Ishikawa (cell line): ENCODE measurements at regions not wholly inside any gene's neighbourhood (a gene's known extent, or its start where the extent isn't known, plus 50 kb on each side); places are given as distances from the start of the nearest gene placed in this dataset.

ENCODE experiments used
- CEBPB ChIP-seq: IDR thresholded peaks from 2 replicates; pipeline ENCODE4 v1.6.1; 2012
- CREB1 ChIP-seq: IDR thresholded peaks from 2 replicates; pipeline ENCODE4 v1.6.1; 2012; ENCODE audit warnings: low read depth
- EGR1 ChIP-seq: IDR thresholded peaks from 2 replicates; pipeline ENCODE4 v1.6.1; 2012
- EP300 ChIP-seq: IDR thresholded peaks from 2 replicates; pipeline ENCODE4 v1.6.1; 2012; ENCODE audit warnings: borderline replicate concordance
- FOXM1 ChIP-seq: IDR thresholded peaks from 2 replicates; pipeline ENCODE4 v1.6.1; 2012; ENCODE audit warnings: low read depth, borderline replicate concordance
- NFIC ChIP-seq: IDR thresholded peaks from 2 replicates; pipeline ENCODE4 v1.6.1; 2012
- RAD21 ChIP-seq: IDR thresholded peaks from 2 replicates; pipeline ENCODE4 v1.6.1; 2012; ENCODE audit warnings: low read depth
- TAF1 ChIP-seq: IDR thresholded peaks from 2 replicates; pipeline ENCODE4 v1.6.1; 2012; ENCODE audit warnings: low read depth, mild to moderate bottlenecking
- TCF12 ChIP-seq: IDR thresholded peaks from 2 replicates; pipeline ENCODE4 v1.6.1; 2012; ENCODE audit warnings: low read depth
- TEAD4 ChIP-seq: IDR thresholded peaks from 2 replicates; pipeline ENCODE4 v1.6.1; 2012
- YY1 ChIP-seq: IDR thresholded peaks from 2 replicates; pipeline ENCODE4 v1.6.1; 2012; ENCODE audit warnings: low read depth
- ZBTB7A ChIP-seq: IDR thresholded peaks from 2 replicates; pipeline ENCODE4 v1.6.1; 2012; ENCODE audit warnings: low read depth
- TF ChIP-seq, protein P1 (sequence below): IDR thresholded peaks from 2 replicates; pipeline ENCODE4 v1.6.1; 2012; ENCODE audit warnings: low read depth, mild to moderate bottlenecking
- TF ChIP-seq, protein P2 (sequence below): IDR thresholded peaks from 2 replicates; pipeline ENCODE4 v1.6.1; 2012
- TF ChIP-seq, protein P3 (sequence below): IDR thresholded peaks from 2 replicates; pipeline ENCODE4 v1.6.1; 2012

DNA sequence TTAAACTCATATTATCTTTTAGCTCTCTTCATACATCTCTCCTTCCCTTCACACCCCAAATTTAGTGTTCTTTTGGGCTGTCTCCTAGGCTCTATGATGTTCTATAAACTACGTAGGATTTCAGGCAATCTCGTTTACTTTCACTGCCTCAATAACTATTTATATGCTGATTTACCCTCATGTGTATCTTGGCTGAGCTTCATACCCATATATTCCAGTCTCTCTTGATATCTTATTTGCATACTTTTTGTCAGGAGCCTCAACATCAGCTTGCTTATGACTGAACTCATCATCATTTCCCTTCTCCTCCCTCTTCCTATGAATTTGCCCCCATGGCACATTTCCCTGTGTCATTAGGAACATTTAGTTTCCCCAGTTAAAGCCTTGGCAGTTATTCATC, 262.1 kb upstream of the FBXO33 start:
- no peak for TF ChIP-seq EGR1
- no peak for TF ChIP-seq RAD21
- TF ChIP-seq TEAD4 = no peak
- TF ChIP-seq, protein P1, sequence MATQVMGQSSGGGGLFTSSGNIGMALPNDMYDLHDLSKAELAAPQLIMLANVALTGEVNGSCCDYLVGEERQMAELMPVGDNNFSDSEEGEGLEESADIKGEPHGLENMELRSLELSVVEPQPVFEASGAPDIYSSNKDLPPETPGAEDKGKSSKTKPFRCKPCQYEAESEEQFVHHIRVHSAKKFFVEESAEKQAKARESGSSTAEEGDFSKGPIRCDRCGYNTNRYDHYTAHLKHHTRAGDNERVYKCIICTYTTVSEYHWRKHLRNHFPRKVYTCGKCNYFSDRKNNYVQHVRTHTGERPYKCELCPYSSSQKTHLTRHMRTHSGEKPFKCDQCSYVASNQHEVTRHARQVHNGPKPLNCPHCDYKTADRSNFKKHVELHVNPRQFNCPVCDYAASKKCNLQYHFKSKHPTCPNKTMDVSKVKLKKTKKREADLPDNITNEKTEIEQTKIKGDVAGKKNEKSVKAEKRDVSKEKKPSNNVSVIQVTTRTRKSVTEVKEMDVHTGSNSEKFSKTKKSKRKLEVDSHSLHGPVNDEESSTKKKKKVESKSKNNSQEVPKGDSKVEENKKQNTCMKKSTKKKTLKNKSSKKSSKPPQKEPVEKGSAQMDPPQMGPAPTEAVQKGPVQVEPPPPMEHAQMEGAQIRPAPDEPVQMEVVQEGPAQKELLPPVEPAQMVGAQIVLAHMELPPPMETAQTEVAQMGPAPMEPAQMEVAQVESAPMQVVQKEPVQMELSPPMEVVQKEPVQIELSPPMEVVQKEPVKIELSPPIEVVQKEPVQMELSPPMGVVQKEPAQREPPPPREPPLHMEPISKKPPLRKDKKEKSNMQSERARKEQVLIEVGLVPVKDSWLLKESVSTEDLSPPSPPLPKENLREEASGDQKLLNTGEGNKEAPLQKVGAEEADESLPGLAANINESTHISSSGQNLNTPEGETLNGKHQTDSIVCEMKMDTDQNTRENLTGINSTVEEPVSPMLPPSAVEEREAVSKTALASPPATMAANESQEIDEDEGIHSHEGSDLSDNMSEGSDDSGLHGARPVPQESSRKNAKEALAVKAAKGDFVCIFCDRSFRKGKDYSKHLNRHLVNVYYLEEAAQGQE = no peak
- no peak for TF ChIP-seq CEBPB
- TF ChIP-seq EP300 = no peak
- TF ChIP-seq, protein P2, sequence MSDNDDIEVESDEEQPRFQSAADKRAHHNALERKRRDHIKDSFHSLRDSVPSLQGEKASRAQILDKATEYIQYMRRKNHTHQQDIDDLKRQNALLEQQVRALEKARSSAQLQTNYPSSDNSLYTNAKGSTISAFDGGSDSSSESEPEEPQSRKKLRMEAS = no peak
- no peak for TF ChIP-seq ZBTB7A
- TF ChIP-seq TAF1 = no peak
- TF ChIP-seq FOXM1 = no peak
- TF ChIP-seq, protein P3, sequence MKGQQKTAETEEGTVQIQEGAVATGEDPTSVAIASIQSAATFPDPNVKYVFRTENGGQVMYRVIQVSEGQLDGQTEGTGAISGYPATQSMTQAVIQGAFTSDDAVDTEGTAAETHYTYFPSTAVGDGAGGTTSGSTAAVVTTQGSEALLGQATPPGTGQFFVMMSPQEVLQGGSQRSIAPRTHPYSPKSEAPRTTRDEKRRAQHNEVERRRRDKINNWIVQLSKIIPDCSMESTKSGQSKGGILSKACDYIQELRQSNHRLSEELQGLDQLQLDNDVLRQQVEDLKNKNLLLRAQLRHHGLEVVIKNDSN = no peak
- no peak for TF ChIP-seq YY1
- no peak for TF ChIP-seq TCF12
- no peak for TF ChIP-seq NFIC
- TF ChIP-seq CREB1 = no peak

DNA sequence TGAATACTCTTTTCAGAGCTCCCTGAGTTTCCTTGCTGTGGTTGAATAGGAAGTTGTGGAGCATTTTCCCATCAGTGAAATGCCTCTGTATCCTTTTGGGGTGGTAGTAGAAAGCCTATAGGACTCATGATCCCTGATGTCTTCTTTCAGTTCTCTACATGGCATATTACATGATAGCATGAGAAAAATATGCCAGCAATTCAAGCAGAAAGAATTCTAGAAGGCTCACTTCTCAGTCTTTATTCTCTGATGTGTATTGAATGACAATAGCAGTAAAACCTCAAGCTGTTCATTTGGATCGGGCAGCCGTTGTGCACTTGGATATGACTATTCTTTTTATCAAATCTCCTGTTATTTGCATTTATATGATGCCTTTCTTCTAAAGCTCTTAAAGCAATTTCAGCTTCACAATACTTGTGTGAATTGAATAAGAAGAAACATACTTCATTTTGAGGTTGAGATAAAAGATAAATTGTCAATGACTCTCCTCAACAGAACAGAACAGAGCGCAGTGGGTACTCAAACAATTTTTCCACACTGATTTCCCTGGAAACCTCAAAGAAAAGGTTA, 251.5 kb upstream of the FBXO33 start:
- no peak for TF ChIP-seq TCF12
- TF ChIP-seq EP300 = no peak
- TF ChIP-seq TEAD4 = no peak
- no peak for TF ChIP-seq ZBTB7A
- TF ChIP-seq, protein P3 = no peak
- no peak for TF ChIP-seq RAD21
- no peak for TF ChIP-seq TAF1
- TF ChIP-seq, protein P1 = no peak
- TF ChIP-seq YY1 = no peak
- TF ChIP-seq FOXM1 = no peak
- no peak for TF ChIP-seq CREB1
- TF ChIP-seq, protein P2 = no peak
- TF ChIP-seq CEBPB = no peak
- no peak for TF ChIP-seq EGR1

DNA sequence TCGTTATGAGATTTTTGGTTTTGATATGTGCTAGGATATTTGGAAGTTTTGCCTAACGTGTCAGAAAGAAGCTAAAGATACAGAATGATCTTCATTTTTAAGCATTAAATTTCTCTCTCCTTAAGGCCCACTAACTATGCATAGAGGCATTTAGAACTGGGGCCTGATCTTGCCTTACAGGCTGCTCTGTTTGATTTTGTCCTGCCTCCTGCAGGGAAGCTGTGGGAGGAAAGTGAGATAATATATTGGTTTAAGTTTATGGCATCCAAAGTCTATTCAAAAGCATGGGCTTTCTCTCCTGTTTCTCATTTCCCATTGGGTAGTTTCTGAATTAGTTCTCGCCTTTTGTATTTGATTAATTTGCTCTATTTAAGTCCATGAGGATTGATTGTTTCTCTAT, 250.3 kb upstream of the FBXO33 start:
- TF ChIP-seq TEAD4 = no peak

DNA sequence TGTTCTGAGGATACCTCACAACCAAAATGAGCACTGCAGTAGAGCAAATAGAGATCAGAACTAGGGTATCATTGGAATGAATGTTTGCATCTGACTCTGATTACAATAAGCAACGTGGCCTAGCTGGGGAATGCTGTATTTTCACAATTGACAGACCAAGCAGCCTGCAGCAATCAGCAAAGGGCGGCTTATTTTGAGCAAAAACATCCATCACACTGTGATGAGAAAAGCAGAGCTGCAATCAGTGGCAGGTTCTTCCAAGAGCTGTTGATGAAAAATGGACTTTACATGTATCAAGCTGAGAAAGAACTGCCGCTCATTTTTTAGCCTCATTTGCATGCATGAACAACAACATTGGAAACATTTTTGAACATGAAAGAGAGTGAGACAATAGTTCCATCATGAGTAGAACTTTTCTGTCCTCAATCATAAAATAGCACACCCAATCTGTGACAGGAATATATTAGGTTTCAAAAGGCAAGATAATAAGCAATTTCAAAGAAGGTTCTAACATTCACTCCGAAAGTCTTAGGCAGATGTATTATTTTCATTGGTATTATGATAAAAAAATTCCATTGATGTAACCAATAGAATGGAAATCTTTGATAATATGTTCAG, 249.7 kb upstream of the FBXO33 start:
- TF ChIP-seq TEAD4 (no peak), CEBPB (no peak), EGR1 (no peak)

DNA sequence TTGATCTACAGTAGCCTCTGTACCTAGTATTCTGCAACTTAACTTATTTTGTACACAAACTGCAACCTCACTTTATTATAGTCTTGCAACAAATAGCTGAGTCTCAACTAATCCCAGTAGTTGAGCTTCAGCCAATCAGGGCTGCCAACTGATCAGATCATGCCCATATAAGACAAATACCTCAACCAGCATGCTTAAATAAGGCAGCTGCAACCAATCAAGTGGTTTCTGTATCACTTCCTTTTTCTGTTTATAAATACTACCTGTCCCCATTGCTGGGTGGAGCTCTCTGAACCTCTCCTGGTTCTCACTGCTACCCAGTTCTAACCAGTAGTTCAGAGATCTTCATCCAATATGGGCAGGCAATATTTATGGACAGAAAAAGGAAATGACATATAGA, 248.5 kb upstream of the FBXO33 start:
- no peak for TF ChIP-seq RAD21
- TF ChIP-seq EP300 = no peak
- TF ChIP-seq, protein P3 = no peak
- TF ChIP-seq YY1 = no peak
- no peak for TF ChIP-seq CEBPB
- TF ChIP-seq TEAD4 = no peak
- no peak for TF ChIP-seq TAF1
- no peak for TF ChIP-seq EGR1
- TF ChIP-seq, protein P2 = no peak
- no peak for TF ChIP-seq CREB1
- no peak for TF ChIP-seq FOXM1
- TF ChIP-seq NFIC = no peak
